ENCODE measurements at regions not wholly inside any gene's neighbourhood (a gene's known extent, or its start where the extent isn't known, plus 50 kb on each side); places are given as distances from the start of the nearest gene placed in this dataset.

DNA sequence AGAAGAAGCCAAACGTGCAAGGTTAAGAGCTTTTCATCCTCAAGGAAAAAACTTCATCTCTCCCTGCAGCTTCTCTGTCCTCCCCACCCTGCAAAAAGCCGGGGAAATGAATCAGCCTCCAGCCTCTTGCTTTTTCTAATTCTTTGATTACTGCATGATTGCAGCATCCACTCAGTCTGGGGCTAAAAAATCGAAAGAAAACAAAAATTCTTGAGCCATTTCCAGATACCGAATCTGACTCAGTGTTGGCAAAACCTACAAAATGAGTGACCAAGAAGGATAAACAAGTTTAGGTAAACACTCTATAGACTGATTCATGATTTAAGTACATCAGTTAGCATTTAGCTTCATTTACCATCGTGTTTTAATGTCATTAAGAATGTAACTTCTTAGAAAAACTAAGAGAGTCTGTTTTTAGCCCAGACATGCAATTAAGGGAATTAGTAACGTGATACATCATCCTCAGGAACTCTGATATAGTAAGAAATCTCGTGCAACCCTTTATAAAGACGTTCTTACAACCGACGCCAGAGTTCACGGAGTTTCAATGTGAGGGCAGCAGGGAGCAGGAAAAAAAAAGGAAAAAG lies 287.3 kb upstream of the FOXF1 start:
- in situ Hi-C loops (cut with HindIII; ENCODE audit: low pct_unique_long_range_greater_than_20kb, low sequenced_read_pairs) (no loop called here), intact Hi-C loops (cut with micrococcal nuclease; ENCODE audit: unreplicated experiment) (no loop called here)
- no peak overlapping the region for H3K4me3 ChIP-seq (ENCODE audit: low read depth in 2 of 2, low read length in 2 of 2)
- H3K27me3 ChIP-seq (ENCODE audit: control insufficient read depth, insufficient read depth, low read length) = peaks cover 15% of the 10 kb centered on the region
- TF ChIP-seq SIN3A (IDR thresholded peaks at IDR 0.05; ENCODE audit: borderline replicate concordance, insufficient read depth, low read depth, low read length) (no peak), TCF7L2 (IDR thresholded peaks at IDR 0.05; ENCODE audit: low read depth, low read length) (no peak), POLR2AphosphoS5 (IDR thresholded peaks at IDR 0.05; ENCODE audit: low read depth, low read length) (no peak)
- TF ChIP-seq, protein P1, sequence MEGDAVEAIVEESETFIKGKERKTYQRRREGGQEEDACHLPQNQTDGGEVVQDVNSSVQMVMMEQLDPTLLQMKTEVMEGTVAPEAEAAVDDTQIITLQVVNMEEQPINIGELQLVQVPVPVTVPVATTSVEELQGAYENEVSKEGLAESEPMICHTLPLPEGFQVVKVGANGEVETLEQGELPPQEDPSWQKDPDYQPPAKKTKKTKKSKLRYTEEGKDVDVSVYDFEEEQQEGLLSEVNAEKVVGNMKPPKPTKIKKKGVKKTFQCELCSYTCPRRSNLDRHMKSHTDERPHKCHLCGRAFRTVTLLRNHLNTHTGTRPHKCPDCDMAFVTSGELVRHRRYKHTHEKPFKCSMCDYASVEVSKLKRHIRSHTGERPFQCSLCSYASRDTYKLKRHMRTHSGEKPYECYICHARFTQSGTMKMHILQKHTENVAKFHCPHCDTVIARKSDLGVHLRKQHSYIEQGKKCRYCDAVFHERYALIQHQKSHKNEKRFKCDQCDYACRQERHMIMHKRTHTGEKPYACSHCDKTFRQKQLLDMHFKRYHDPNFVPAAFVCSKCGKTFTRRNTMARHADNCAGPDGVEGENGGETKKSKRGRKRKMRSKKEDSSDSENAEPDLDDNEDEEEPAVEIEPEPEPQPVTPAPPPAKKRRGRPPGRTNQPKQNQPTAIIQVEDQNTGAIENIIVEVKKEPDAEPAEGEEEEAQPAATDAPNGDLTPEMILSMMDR (IDR thresholded peaks at IDR 0.05) = no peak
- TF ChIP-seq, protein P2, sequence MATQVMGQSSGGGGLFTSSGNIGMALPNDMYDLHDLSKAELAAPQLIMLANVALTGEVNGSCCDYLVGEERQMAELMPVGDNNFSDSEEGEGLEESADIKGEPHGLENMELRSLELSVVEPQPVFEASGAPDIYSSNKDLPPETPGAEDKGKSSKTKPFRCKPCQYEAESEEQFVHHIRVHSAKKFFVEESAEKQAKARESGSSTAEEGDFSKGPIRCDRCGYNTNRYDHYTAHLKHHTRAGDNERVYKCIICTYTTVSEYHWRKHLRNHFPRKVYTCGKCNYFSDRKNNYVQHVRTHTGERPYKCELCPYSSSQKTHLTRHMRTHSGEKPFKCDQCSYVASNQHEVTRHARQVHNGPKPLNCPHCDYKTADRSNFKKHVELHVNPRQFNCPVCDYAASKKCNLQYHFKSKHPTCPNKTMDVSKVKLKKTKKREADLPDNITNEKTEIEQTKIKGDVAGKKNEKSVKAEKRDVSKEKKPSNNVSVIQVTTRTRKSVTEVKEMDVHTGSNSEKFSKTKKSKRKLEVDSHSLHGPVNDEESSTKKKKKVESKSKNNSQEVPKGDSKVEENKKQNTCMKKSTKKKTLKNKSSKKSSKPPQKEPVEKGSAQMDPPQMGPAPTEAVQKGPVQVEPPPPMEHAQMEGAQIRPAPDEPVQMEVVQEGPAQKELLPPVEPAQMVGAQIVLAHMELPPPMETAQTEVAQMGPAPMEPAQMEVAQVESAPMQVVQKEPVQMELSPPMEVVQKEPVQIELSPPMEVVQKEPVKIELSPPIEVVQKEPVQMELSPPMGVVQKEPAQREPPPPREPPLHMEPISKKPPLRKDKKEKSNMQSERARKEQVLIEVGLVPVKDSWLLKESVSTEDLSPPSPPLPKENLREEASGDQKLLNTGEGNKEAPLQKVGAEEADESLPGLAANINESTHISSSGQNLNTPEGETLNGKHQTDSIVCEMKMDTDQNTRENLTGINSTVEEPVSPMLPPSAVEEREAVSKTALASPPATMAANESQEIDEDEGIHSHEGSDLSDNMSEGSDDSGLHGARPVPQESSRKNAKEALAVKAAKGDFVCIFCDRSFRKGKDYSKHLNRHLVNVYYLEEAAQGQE (IDR thresholded peaks at IDR 0.05; ENCODE audit: insufficient read depth in 1 of 2, low read depth in 2 of 2, low read length in 1 of 2) = no peak
- ChIA-PET CTCF (no interaction called here), POLR2A (no interaction called here)
- no peak overlapping the region for H3K27ac ChIP-seq (ENCODE audit: low read length)
- no peaks in the 10 kb centered on the region for H3K36me3 ChIP-seq (ENCODE audit: control insufficient read depth, insufficient read depth, low read length)
- no peaks in the 10 kb centered on the region for H3K4me1 ChIP-seq (ENCODE audit: control insufficient read depth, insufficient read depth, low read length)
- DNase-seq (ENCODE audit: low read depth, low spot score) (peak; percentile 13), ATAC-seq (no peak)
- no peaks in the 10 kb centered on the region for H3K9me3 ChIP-seq (ENCODE audit: control insufficient read depth, insufficient read depth, low read depth, low read length)
- no TSS peak for BruUV-seq (replicated peaks)

DNA sequence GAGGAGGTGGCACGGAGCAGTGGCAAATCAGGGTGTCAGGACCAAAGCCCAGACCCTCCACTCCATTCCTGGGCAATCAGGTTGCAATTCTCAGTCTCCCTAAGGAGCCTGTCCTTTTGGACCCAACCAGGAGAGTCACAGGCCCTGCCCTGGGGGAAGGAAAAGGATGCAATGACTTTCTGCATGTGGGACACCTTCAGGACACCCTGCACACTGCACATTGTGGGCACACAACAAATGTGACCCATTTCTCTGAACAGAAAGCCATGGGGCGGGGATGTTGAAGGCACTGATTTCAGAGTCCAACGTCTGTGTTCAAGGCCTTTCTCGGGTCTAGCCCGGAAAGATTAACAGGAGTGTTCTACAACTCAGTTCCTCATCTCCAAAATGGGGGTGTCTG lies 286.2 kb upstream of the FOXF1 start:
- no peaks in the 10 kb centered on the region for H3K9me3 ChIP-seq (ENCODE audit: control insufficient read depth, insufficient read depth, low read depth, low read length)
- H3K36me3 ChIP-seq (ENCODE audit: control insufficient read depth, insufficient read depth, low read length) = no peaks in the 10 kb centered on the region
- DNase-seq (ENCODE audit: low read depth, low spot score) (no peak), ATAC-seq (no peak)
- POLR2A ChIA-PET = no interaction called here
- H3K27me3 ChIP-seq (ENCODE audit: control insufficient read depth, insufficient read depth, low read length) = peaks cover 15% of the 10 kb centered on the region
- TF ChIP-seq POLR2AphosphoS5 (IDR thresholded peaks at IDR 0.05; ENCODE audit: low read depth, low read length) = no peak
- TF ChIP-seq, protein P2 (IDR thresholded peaks at IDR 0.05; ENCODE audit: insufficient read depth in 1 of 2, low read depth in 2 of 2, low read length in 1 of 2) = no peak
- TF ChIP-seq SIN3A (IDR thresholded peaks at IDR 0.05; ENCODE audit: borderline replicate concordance, insufficient read depth, low read depth, low read length) = no peak
- TF ChIP-seq, protein P1 (IDR thresholded peaks at IDR 0.05) = no peak
- TF ChIP-seq TCF7L2 (IDR thresholded peaks at IDR 0.05; ENCODE audit: low read depth, low read length) = no peak
- in situ Hi-C loops (cut with HindIII; ENCODE audit: low pct_unique_long_range_greater_than_20kb, low sequenced_read_pairs) (no loop called here), intact Hi-C loops (cut with micrococcal nuclease; ENCODE audit: unreplicated experiment) (no loop called here)
- no peak overlapping the region for H3K4me3 ChIP-seq (ENCODE audit: low read depth in 2 of 2, low read length in 2 of 2)
- H3K4me1 ChIP-seq (ENCODE audit: control insufficient read depth, insufficient read depth, low read length) = no peaks in the 10 kb centered on the region
- no TSS peak for BruUV-seq (replicated peaks)
- H3K27ac ChIP-seq (ENCODE audit: low read length) = no peak overlapping the region
- CTCF ChIA-PET = no interaction called here

Measured in Panc1 (cell line).